ENCODE measurements at regions not wholly inside any gene's neighbourhood (a gene's known extent, or its start where the extent isn't known, plus 50 kb on each side); places are given as distances from the start of the nearest gene placed in this dataset.

DNA sequence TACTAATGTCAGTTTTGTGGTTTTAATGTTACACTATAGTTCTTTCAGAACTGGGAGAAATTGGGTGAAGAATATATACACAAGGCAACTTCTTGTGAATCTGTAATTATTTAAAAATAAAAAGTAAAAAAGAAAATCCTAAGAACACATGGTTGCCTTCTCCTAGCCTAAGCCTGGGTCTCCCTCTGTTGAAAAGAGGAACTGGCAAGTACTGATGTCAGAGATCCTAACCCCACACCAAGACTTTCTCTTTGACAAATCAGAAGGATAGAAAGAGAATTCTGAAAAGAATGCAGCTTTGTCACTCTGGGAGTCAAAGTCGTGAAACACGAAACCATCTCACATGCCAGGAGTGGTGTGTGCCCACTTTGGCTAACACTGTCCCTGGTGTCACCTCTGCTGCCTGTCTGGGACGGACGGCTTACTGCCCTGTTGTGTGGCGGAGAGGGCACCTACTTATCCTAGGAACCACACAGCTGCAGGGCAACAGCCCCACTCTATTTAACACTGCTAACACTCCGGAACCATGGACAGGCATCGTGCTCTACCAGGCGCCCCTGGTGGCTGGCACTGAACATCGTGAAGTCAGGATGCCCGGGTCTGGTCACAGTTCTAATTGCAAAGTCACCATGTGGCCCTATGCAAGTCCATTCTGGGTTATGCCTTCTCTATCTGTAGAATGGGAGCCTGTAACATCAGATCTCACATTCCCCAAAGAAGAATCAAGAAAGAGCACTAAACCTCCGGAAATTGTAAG lies 108.7 kb upstream of the CD82 start:
- TF ChIP-seq ZFX (IDR thresholded peaks at IDR 0.05) = no peak
- peak; percentile 81 for TF ChIP-seq CTCF (conservative IDR thresholded peaks at IDR 0.05)
- H3K27ac ChIP-seq = no peak overlapping the region

DNA sequence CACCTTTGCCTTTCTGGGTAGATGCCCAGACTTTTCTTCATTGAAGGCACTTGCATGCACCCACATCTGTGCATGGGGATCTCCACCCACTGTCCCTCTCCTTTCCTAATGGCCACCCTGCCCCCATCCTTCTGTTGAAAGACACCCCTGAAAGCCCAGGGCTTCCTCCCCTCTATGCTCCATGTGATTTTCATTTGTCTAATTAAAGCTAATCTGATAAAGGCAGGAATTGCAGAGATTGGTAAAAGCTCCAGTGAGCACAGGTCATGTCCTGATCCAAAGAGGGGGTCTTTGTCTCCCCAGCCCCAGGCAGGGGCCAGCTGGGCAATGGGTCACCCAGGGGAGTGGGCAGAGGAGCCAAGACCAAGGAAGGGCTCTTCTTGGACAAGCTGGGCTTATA lies 107.6 kb upstream of the CD82 start:
- no peak overlapping the region for H3K27ac ChIP-seq
- TF ChIP-seq CTCF (conservative IDR thresholded peaks at IDR 0.05) (no peak), ZFX (IDR thresholded peaks at IDR 0.05) (no peak)

DNA sequence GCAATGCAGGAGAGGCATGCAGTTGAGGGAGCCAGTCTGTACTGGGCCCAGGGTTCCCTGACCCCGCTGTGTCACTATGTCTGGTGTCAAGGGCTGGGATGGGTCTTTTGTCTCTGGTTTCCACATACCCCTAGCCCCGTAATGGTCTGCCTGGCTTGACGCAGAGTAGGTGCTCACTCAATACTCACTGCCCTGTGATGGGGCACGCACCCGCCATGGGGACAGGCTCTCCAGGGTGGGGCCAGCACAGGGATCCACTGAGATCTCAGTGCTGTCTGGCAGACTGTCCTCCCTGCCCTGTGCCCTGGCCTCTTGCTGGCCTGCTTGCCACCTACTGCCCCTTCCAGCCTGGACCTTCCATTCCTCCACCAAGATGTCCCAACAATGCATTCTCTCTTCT lies 101.7 kb upstream of the CD82 start:
- no peak overlapping the region for H3K27ac ChIP-seq
- TF ChIP-seq ZFX (IDR thresholded peaks at IDR 0.05) (no peak), CTCF (conservative IDR thresholded peaks at IDR 0.05) (no peak)

DNA sequence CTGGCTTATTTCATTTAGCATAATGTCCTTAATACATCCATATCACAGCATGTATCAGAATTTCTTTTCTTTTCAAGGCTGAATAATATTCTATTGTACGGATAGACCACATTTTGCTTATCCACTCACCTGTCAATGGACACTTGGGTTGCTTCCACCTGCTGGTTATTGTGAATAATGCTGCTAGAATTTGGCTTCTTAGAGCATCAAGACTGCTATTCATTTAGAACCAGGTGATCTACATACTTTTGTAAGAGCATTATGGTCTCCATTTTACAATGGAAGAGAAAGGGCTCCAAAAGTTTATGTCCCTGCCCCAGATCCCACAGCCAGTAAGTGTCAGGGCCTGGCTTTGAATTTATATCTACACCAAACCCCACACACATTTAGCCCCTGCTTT lies 100.7 kb upstream of the CD82 start:
- TF ChIP-seq ZFX (IDR thresholded peaks at IDR 0.05) = no peak
- no peak; the same call in 1 of the 2 replicates for TF ChIP-seq CTCF (conservative IDR thresholded peaks at IDR 0.05)
- H3K27ac ChIP-seq = no peak overlapping the region

DNA sequence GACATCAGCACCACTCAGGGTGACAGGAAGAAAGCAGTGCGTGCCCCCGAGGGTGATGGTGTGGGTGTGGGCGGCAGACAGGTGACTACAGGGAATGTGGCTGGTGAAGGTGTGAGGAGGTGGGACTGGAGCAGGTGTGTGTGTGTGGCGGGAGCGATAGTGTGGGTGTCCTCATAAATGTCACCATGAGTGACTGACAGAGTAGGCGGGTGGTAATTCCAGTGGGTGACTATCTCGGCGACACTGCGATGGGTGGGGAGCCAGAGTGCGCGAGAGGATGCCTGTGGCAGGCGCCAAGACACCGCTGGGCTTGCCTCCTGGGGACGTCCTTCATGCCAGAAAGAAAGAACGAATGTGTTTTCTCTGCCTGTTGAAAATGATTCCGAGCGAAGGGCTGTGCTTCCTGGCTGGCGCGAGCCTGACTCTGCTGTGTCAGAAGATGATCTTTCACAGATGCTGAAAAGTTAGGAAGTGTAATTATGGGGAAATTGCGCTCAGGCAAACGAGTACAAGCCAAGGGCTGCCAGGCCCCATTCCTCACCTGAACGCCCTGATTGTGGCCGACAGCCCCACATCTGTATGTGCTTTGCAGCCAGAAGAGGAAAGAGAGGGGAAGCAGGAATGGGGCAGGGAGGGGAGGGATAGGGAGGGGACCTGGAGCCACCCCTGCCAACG lies 98.8 kb upstream of the CD82 start:
- no peak overlapping the region for H3K27ac ChIP-seq
- no peak for TF ChIP-seq ZFX (IDR thresholded peaks at IDR 0.05)
- no peak for TF ChIP-seq CTCF (conservative IDR thresholded peaks at IDR 0.05)

DNA sequence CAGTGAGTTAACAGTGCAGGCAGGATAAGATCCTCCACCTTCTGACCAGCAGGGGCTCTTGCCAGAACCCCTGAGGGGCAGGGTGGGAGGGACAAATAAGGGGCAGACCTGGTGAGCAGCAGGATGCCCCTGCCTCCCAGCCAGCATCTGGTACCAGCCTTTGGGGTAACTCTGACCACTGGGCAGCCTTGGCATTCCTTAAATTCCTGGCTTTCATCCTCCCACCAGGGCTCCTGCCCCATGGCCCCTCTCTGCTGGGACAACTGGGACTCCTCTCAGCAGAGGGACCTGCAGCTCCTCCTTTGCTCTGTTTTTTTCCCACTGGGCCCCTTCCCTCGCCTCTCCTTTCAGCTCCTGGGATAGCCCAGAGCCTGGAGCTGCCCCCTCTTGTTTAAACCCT lies 98.0 kb upstream of the CD82 start:
- TF ChIP-seq ZFX (IDR thresholded peaks at IDR 0.05) (no peak), CTCF (conservative IDR thresholded peaks at IDR 0.05) (no peak)
- no peak overlapping the region for H3K27ac ChIP-seq

- no peak overlapping the region for H3K27ac ChIP-seq
- no peak for TF ChIP-seq CTCF (conservative IDR thresholded peaks at IDR 0.05)
- TF ChIP-seq ZFX (IDR thresholded peaks at IDR 0.05) = no peak
Observed at GRCh38 chr11:44467931-44468330, 97.5 kb upstream of the CD82 start.

Measured in C4-2B (cell line).